ENCODE measurements at regions not wholly inside any gene's neighbourhood (a gene's known extent, or its start where the extent isn't known, plus 50 kb on each side); places are given as distances from the start of the nearest gene placed in this dataset.
A peak's percentile ranks its signal among the peaks of the same experiment; 100 is the strongest.

DNA sequence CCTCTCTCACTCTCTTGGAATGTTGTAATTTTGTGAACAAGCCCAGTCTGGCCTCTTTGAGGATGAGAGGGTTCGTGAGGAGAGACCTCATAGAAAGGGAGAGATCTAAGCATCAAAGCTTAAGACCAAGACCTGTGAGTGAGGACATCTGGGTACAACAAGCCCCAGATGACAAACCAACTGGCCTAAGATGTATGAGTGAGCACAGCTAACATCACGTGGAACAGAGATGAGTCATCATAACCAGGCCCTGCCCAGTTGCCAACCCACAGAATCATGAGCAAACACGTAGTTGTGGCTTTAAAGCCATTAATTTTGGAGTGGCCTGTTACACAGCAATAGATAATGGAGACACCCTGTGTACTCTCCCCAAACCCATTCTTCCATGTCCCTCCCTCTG, 439.1 kb upstream of the KIF2A start:
- DNase-seq (ENCODE audit: low read depth, low spot score) (no peak), FAIRE-seq (no peak)
- dilution Hi-C loops (cut with MboI; ENCODE audit: extremely low pct_ligation_motif_present, low sequenced_read_pairs) (no loop called here), intact Hi-C loops (cut with micrococcal nuclease) (no loop called here)
- Histone ChIP-seq H2AFZ (ENCODE audit: low read depth, low read length) (no peak overlapping the region), H3K9ac (replicated peaks; ENCODE audit: extremely low read depth, insufficient read depth, low read length) (no peak overlapping the region), H3K9me3 (replicated peaks; ENCODE audit: control insufficient read depth, insufficient read depth, low read length) (no peaks in the 10 kb centered on the region), H3K27me3 (ENCODE audit: control insufficient read depth in 2 of 2, insufficient read depth in 2 of 2, low read length in 2 of 2) (peaks cover 0 to 2% of the 10 kb centered on the region in 2 experiments), H3K9me1 (replicated peaks; ENCODE audit: control insufficient read depth, extremely low read depth, insufficient read depth, low read length) (no peaks in the 10 kb centered on the region), H3K27ac (ENCODE audit: insufficient read depth, low read depth, low read length) (no peak overlapping the region), H4K20me1 (replicated peaks; ENCODE audit: control insufficient read depth, extremely low read depth, insufficient read depth, low read length) (no peaks in the 10 kb centered on the region), H3K36me3 (ENCODE audit: control insufficient read depth in 2 of 2, extremely low read depth in 1 of 2, insufficient read depth in 2 of 2, low read length in 2 of 2) (no peaks in the 10 kb centered on the region), H3K4me2 (ENCODE audit: insufficient read depth, low read length) (no peak overlapping the region), H3K79me2 (ENCODE audit: control insufficient read depth, insufficient read depth, low read length) (no peaks in the 10 kb centered on the region), H3K4me3 (replicated peaks in 1 of 3; ENCODE audit: insufficient read depth in 1 of 3, low read depth in 1 of 3, low read length in 3 of 3) (no peak overlapping the region), H3K4me1 (ENCODE audit: control insufficient read depth, extremely low read depth, insufficient read depth, low read length) (no peaks in the 10 kb centered on the region)
- ChIA-PET POLR2A (no interaction called here), CTCF (no interaction called here)
- no TSS peak for BruUV-seq (replicated peaks)
- TF ChIP-seq JUN (IDR thresholded peaks at IDR 0.05; ENCODE audit: borderline replicate concordance, insufficient read depth, insufficient read length, low read depth), result peak; percentile 43
- peak; percentile 37 for TF ChIP-seq FOS (IDR thresholded peaks at IDR 0.05; ENCODE audit: borderline replicate concordance, insufficient read depth, low read length)
- TF ChIP-seq EZH2 (IDR thresholded peaks at IDR 0.05; ENCODE audit: borderline replicate concordance, low read depth, low read length, severe bottlenecking), result no peak

DNA sequence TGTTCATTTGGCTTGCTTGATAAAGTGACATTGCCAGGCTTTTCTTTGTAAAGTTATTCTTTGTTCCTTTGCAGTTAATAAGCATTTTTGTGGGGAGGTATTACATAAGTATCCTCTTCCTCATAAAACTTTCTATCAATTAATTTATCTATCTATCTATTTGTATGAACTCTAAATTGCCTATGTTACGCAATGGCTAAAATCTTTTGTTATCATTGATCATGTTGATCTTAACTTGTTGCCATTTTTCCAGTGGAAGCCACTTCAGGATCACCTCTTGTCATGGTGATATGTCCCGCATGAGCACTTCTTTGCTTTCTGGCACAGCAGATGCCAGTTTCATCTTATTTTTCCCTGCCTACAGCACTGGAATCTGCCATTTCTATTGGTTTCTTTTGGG, 436.7 kb upstream of the KIF2A start:
- no TSS peak for BruUV-seq (replicated peaks)
- dilution Hi-C loops (cut with MboI; ENCODE audit: extremely low pct_ligation_motif_present, low sequenced_read_pairs), result no loop called here

More for the DNA sequence above, 436.7 kb upstream of the KIF2A start:
- DNase-seq (ENCODE audit: low read depth, low spot score) (no peak), FAIRE-seq (no peak)
- H3K4me3 ChIP-seq (replicated peaks in 1 of 3; ENCODE audit: insufficient read depth in 1 of 3, low read depth in 1 of 3, low read length in 3 of 3), result no peak overlapping the region
- H4K20me1 ChIP-seq (replicated peaks; ENCODE audit: control insufficient read depth, extremely low read depth, insufficient read depth, low read length), result no peaks in the 10 kb centered on the region
- intact Hi-C loops (cut with micrococcal nuclease), result no loop called here
- no peaks in the 10 kb centered on the region for H3K9me1 ChIP-seq (replicated peaks; ENCODE audit: control insufficient read depth, extremely low read depth, insufficient read depth, low read length)
- no peaks in the 10 kb centered on the region for H3K79me2 ChIP-seq (ENCODE audit: control insufficient read depth, insufficient read depth, low read length)
- no peaks in the 10 kb centered on the region for H3K9me3 ChIP-seq (replicated peaks; ENCODE audit: control insufficient read depth, insufficient read depth, low read length)
- ChIA-PET POLR2A (no interaction called here), CTCF (no interaction called here)
- H3K9ac ChIP-seq (replicated peaks; ENCODE audit: extremely low read depth, insufficient read depth, low read length), result no peak overlapping the region
- TF ChIP-seq FOS (IDR thresholded peaks at IDR 0.05; ENCODE audit: borderline replicate concordance, insufficient read depth, low read length) (no peak), POLR2A (IDR thresholded peaks at IDR 0.05; ENCODE audit: low read depth, low read length) (no peak), MYC (IDR thresholded peaks at IDR 0.05; ENCODE audit: low read depth, low read length) (no peak), JUN (IDR thresholded peaks at IDR 0.05; ENCODE audit: borderline replicate concordance, insufficient read depth, insufficient read length, low read depth) (no peak), GATA2 (IDR thresholded peaks at IDR 0.05; ENCODE audit: insufficient read depth, insufficient read length, low read depth, low read length) (no peak), EZH2 (IDR thresholded peaks at IDR 0.05; ENCODE audit: borderline replicate concordance, low read depth, low read length, severe bottlenecking) (no peak), POLR2AphosphoS5 (IDR thresholded peaks at IDR 0.05; ENCODE audit: insufficient read depth, low read depth, low read length) (no peak)
- TF ChIP-seq, protein P1, sequence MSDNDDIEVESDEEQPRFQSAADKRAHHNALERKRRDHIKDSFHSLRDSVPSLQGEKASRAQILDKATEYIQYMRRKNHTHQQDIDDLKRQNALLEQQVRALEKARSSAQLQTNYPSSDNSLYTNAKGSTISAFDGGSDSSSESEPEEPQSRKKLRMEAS (IDR thresholded peaks at IDR 0.05; ENCODE audit: insufficient read depth, insufficient read length), result no peak
- TF ChIP-seq, protein P2, sequence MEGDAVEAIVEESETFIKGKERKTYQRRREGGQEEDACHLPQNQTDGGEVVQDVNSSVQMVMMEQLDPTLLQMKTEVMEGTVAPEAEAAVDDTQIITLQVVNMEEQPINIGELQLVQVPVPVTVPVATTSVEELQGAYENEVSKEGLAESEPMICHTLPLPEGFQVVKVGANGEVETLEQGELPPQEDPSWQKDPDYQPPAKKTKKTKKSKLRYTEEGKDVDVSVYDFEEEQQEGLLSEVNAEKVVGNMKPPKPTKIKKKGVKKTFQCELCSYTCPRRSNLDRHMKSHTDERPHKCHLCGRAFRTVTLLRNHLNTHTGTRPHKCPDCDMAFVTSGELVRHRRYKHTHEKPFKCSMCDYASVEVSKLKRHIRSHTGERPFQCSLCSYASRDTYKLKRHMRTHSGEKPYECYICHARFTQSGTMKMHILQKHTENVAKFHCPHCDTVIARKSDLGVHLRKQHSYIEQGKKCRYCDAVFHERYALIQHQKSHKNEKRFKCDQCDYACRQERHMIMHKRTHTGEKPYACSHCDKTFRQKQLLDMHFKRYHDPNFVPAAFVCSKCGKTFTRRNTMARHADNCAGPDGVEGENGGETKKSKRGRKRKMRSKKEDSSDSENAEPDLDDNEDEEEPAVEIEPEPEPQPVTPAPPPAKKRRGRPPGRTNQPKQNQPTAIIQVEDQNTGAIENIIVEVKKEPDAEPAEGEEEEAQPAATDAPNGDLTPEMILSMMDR (IDR thresholded peaks at IDR 0.05; ENCODE audit: extremely low read depth in 1 of 2, insufficient read depth in 1 of 2, low read depth in 1 of 2, low read length in 2 of 2), result no peak
- H3K27ac ChIP-seq (ENCODE audit: insufficient read depth, low read depth, low read length), result no peak overlapping the region
- H3K4me1 ChIP-seq (ENCODE audit: control insufficient read depth, extremely low read depth, insufficient read depth, low read length), result no peaks in the 10 kb centered on the region
- no peak overlapping the region for H3K4me2 ChIP-seq (ENCODE audit: insufficient read depth, low read length)
- no peak overlapping the region for H2AFZ ChIP-seq (ENCODE audit: low read depth, low read length)
- H3K36me3 ChIP-seq (ENCODE audit: control insufficient read depth in 2 of 2, extremely low read depth in 1 of 2, insufficient read depth in 2 of 2, low read length in 2 of 2), result no peaks in the 10 kb centered on the region
- peaks cover 0 to 2% of the 10 kb centered on the region in 2 experiments for H3K27me3 ChIP-seq (ENCODE audit: control insufficient read depth in 2 of 2, insufficient read depth in 2 of 2, low read length in 2 of 2)
